Right hindlimb (tissue), 1 donor: ENCODE measurements at regions not wholly inside any gene's neighbourhood (a gene's known extent, or its start where the extent isn't known, plus 50 kb on each side); places are given as distances from the start of the nearest gene placed in this dataset.

Source experiments
- DNase-seq: peaks from one replicate; pipeline ENCODE4 v3.0.0-alpha.2; 2018

DNA sequence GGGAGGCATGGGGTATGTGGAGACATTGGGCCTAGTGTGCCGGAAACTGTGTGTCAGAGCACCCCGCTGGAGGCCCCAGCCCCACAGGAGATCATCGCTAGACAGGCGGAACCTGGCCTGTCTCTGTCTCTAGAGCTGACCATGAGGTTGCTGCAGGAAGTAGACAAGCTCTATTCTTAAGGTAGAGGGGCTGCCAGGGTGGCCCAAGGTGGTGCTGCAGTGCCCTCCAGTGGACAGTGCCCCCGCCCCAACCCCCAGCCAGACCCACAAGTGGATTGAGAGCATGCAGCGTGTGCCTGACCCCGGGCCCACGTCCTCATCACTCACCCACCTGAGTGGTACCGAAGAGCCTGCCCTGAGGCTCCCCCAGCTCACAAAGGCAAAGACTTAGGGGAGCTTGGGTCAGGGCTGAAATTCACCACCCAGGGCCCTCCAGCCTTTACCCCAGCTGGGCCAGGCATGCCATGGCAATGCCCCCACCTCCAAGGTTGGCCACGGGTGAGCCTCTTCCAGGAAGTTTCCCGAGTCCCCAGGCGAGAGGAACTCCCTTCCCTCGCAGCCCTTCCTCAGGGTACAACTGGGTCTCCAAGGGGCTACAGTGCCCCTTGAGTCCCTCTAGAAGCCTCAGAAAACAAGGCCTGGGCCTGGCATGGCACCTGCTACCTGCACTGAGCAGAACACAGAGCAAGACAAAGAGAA, 155.0 kb downstream of the TTC32 start:
- DNase-seq: peak; percentile 51

DNA sequence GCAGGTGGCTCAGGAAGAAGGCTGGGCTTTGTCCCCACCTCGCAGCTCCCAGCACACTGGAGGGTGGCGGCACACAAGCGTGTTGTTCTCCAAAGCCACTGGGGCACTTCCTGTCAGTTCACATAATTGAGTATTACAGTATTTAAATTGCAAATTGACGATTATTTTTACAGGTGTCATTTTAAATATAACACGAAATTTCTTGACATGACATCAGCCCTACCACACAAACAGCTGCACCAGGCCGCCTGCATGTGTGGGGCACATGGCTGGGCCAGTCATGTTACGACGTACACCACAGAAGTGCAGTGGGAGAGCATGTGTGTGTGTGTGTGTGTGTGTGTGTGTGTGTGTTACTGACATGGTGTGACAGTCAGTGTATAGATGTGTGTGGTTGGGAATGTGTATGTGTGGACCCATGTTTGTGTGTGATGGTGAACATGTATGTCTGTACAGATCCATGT, 155.6 kb downstream of the TTC32 start:
- DNase-seq: no peak

DNA sequence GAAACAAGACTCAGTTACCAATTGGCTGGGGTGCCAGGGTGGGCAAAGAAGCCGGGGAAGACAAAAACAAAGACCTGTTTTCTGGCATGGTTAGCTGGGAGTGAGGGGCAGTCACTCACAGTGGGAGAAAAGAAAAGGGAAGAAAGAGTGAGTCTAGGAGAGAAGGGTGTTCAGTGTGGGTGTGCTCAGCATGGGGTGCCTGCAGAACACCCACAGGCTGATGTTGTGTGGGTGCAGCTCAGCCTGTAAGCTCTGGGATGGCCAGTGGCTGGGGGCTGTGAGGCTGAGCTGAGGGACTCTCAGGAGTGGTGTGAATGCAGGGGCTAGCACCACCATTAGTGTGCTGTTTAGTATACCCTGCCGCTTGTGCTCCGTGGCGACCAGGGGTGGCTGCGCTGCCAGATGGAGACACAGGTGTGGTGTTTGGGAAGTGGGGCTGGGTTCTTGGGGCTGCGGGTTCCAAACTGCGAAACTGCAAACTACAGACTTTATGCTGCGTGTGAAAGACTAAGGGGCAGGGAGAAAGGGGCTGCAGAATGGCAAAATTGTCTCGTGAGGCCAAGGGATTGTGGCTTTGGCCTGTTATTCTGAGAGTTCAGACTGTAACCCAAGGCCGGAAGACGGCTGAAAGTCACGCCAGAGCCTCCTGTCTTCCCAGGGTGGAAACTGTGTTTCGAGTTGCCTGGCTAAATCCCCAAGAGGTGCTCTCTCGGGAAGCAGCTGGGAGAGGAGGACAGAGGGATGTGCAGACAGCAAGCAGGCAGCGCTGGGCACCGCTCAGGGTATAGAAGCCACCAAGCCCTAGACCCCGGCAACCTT, 156.3 kb downstream of the TTC32 start:
- no peak for DNase-seq

DNA sequence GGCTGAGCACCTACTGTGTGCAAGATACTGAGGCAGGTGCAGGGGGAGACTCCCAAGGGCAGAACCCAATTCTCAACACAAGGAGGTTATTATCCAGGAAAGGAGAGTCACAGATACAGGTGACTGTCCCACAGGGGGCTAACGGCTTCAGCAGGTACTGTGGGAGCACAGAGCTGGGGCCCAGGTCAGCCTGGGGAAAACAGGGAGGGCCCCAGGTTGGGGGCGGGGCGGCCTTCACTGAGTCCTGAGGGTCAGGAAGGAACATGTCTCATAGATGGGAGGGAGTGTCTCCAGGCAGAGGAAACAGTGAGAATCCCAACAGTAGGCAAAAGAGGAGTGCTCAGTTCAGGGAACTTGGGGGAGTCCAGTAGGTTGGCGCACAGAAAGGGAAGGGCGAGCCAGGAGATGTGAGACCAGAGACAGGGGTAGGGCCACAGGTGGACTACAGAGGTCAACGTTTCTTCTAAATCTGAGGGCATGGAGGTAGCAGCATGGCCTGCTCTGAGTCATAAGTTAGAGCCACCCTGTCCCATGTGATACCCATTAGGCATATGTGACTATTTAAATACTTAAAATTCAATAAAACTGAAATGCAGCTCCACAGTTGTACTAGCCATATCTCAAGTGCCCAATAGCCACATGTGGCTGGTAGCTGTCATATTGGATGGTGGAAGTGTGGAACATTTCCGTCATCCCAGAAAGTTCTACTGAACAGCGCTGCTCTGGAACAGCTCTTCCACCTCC, 157.2 kb downstream of the TTC32 start:
- no peak for DNase-seq

DNA sequence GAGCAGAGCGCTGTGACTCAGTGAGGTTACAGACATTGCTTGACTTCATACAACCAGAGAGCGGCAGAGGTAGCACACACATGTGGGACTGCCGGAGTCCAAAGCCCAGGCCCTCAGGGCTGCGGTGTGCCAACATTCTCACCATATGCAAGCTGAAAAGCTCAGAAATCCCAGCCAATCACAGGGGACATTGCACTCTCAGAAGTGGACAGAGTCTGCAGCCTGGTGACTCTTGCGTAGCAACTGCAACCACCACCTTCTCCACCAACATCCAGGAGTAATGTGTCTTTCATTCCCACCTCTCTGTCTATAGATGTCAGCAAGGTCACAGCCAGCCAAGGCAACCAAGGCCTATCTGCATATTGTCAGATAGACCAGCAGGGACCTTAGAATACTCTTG, 158.1 kb downstream of the TTC32 start:
- DNase-seq: no peak

DNA sequence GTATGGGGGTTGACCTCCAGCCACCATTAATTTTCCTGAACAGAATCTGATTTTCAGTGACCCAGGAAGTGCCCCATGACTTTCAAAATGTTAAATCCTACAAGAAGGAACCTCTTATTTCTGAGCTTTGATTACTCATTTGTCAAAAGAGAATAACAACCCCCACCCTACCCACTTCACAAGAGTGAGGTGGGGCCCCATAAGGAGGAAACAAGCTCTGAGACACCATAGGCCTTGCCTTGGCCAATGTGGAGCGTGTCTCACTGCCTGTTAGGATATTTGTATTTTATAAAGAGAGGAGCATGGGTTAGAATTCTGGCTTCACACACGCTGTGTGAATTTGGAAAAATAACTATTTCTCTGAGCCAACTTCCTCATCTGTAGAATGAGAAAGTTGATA, 158.9 kb downstream of the TTC32 start:
- DNase-seq: no peak

DNA sequence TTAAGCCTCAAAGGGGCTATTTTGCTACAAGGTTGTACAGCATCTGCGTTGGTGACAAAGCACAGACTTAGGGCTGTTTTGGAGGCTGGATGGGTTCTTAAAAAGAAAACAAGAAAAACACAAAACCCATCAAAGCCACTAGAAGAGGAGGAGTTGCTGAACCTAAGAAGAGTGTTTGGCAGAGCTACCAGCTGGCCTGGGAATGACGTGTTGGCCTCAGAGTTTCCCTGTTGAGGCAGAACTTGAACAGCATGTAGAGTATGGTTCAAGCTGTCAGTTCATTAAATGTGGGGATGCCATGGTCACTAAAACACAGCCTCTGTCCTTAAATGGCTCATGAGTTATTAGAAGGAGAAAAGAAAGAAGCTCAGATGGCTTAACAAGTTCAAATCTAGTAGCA, 162.5 kb downstream of the TTC32 start:
- DNase-seq: no peak

DNA sequence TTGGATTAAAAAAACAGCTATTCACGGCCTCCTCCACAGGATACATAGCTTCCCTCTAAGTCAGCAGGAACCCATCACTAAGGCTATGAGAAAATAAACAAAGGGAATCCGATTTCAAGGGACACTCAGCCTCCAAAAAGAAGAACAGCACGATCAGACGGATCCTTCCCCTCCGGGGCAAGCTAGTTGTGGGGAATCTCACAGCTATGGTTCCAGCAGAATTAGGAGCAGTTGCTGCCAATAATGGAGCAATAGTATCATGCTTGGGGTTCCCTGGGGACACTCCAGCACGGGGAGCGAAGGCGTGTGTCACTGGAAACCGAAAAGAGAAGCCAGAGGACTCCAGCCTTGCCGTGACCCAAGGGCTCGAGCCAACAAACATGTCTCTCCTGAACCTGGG, 163.1 kb downstream of the TTC32 start:
- DNase-seq: peak; percentile 61

DNA sequence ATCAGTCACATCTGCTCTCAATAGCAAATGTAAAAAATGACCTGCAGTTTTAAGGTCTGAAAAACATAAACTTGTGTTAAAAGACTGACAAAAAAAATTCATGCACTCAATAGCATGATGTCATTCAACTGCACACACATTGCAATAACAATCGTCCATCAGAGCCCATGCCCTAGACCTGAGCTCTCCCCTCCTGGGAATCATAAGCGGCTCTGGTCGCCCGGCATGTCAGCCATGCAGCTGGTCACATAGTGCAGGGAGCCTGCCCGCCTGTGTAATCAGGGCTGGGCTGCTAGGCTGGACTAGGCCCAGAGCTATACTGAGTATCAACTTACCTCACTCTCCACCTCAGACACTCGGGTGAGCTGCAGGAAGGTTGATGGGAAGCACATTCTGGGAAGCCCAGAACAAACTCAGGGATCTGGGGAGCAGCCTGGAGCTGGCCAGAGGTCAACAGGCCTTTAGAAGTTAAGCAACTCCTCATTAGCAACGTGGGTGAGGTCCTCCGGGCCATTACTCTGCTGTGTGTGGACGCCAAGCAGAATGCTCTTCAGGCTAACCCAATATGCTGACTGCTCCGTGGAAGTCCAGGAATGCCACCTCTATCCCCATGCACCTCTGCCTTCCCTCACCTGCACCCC, 165.5 kb downstream of the TTC32 start:
- peak; percentile 57 for DNase-seq

DNA sequence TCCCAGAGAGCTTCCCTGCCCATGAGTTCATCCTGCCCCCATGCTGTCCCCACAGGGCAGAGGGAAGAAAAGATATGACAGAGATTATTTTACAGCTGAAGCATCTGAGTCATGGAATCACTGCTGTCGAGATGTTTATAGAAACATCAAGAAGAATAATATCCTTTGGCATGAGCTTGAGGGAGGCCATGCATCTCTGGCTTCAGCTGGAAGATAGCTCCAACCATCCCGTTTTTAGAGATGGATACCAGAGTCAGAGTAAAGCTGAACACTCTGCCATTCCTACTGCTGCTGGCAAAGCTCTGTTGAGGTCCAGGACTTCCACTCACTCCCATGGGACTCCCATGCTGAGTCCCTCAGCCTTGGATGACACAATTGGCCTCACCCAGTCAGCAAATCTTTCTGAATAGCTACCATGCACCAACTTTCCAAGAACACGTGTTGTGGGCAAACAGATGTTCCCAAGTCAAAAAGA, 167.8 kb downstream of the TTC32 start:
- no peak for DNase-seq

DNA sequence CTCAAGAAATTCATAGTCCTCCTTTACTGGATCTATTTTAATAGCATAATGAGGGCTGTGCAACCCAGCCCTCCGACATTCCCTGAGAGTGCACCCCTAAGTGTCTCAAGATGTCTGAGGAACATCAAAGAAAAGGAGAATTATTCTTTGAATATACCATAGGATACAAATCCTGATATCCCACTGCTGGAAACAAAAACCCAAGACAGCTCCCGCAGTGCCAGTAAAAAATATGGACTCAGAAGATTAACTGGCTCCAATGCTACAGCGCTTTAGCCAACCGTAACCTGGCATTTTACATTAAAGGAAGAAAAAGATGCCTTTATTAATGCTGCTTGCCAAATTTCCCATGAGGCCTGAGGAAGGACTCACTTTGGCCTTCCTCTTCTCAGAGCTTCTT, 168.4 kb downstream of the TTC32 start:
- DNase-seq: no peak

DNA sequence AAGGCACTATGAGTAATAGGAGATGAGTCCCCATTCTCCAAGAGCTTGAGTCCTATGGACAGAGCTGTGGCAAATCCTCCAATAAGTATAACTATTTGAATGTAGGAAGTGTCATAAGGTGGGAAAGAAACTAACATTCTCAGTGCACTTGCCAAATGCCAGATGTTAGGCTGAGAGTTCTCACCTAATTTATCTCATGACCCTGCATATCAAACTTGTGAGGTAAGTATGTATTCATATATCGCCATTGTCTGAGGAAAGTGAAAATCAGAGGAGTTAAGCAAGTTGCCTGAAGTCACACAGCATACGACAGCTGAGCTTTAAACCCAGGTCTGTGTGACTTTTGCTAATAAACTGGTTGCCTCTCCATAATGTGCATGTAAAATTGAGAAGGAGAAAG, 169.5 kb downstream of the TTC32 start:
- DNase-seq: no peak

DNA sequence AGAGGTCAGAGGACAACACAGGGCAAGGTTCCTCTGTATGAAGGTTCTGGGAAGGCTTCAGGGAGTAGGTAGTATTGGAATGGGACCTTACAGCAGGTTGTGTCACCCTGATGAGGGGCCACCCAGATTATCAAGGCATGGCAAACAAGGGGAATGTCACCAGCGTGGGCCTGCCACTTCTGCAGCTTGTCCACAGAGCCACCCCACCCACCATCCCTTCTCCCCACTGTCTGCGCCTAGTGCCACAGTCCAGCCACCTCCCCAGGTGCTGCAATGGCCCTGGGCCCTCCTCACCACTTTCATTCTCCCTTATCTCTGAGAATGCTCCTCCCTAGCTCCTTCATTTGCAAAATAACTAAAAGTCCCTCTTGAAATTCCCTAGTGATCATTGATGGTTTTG, 170.3 kb downstream of the TTC32 start:
- DNase-seq: no peak

DNA sequence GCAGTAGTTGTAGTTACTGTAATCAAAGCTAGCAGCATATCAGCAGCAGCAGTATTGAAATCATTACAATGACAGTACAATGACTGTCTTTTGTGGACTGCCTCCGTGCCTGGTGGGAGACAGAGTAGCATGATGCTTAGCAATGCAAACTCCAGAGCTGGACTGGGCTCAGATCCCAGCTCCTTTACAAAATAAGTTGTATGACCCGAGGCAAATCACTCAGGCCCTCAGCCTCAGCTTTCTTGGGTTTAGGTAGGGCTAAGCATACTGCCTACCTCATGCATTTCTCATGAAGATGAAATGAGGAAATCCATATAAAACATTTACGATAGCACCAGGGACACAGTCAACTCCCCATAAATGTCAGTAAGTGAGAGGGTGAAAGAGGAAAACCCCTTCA, 170.7 kb downstream of the TTC32 start:
- no peak for DNase-seq

DNA sequence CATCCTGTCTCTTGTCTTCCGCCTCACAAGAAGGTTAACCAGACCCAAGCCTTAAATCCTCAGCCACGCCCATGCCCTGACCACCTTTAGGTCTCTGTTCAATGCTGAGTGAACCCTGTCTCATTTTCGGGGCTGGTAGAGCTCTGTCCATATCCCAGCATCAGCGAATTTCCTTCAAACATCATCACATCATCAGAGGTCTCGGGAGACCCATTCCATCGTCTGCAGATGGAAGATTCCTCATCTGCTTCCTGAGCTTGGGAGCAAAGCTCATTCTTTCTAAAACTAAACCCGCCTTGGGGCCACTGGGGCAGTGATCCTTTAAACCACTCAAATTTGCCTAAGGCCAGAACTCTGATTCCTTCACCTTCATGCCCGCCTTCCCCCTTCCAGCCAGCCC, 173.7 kb downstream of the TTC32 start:
- peak; percentile 60 for DNase-seq

DNA sequence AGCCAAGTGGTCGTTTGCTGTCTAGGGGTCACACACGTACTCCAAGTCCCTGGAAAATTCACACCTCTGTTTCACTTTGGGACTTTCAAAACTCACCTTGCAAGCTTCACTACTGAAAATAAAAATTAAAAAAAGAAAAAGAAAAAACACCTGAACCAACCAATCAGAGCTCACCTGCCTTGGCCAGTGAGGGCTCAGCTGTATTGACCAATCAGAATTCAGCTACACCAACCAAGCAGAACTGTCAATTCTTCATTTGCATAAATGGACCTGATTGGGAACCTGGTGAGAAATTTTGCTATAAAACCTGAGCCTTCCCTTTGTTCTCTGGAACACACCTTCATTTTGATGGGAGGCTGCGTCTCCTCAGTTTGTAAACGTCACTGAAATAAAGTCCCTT, 176.4 kb downstream of the TTC32 start:
- no peak for DNase-seq

DNA sequence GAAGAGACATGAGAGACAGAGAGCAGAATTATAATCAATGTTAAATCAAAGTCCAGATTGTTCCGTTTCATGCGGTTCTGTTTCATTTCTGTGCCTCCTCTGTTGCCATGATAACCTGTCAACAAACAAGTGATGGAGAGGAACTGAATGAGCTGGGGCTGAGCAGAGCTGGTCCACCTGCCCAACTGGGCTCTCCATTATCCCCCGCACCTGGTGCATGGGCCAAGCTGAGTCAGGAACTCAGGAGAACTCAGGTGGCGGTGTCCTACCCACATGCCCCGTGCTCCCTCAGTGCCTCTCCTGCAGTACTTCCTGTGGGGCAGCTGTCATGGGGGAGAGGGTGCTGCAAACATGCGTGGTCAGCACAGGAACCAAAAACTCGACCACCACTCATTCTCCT, 178.8 kb downstream of the TTC32 start:
- no peak for DNase-seq

DNA sequence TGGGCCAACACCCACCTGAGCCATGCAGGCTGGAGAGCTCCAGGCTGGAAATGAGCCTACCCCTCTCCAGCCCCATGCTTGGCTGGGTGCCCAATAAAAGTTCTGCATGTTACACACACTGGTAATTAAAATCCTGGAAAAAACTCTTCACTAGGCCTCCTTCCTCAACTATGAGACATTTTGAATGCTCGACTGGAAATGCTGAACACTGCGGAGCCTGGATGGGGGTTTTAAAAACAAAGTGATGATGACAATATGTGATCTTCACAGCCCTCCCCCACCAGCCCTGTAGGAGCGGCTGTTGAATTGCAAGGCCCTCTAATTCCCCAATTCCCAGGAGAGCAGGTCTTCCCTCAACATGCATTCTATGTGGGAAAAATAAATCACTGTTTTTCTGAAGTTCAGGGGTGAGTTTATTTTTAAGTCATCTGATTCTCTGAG, 179.2 kb downstream of the TTC32 start:
- DNase-seq: peak; percentile 68

DNA sequence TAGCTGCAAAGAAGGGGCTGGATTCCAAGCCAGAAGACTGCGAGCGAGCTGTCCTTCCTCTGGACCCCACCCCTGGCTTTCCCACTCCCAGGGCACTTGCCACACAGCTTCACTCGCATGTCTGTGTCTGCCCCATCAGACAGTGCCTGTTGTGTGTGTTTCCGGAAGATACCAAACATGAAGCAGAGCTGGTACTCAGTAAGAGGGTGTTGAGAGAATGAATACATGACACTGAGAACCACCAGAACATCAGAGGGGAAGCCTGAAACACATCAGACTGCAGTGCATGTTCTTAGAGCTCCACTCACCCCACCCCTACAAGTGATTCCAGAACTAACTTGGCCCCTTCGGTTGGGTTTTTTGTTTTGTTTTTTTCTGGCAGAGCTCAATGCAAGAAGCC, 181.5 kb downstream of the TTC32 start:
- DNase-seq: no peak

DNA sequence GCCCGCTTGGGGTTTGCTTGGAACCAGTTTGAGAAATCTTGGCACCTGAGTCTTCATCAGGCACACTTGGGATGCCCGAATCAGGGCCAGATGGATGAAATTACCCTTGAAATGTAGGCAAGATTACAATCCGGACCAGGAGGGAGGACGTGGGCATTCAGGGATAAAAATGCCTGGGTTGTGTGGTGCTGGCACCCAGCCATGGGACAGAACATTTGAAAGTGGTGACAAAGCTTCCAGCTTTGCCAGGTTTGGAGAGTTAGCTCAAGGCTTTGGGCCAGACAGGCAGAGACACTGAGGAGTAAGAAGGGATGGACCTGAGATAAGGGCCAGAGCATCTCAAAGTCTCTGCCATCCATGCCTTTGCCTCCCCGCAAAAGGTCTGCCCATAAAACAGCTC, 182.2 kb downstream of the TTC32 start:
- DNase-seq: no peak

DNA sequence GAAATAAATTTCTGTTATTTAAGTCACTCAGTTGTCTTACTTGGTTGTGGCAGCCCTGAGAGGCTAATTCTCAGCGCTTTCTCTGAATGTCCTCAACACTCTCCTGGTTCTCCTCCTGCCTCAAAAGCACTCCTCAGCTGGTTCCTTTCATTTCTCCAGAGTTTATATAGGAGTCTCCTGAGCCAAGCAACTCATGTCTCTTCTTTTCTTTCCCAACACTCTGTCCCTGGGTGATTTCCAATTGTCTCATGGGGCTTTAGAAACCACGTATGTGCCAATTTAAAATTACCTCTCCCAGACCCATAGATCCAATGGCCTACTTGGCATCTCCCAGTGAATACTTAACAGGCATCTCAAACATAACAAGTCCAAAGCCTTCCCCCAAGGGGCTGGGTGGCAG, 184.3 kb downstream of the TTC32 start:
- DNase-seq: no peak

DNA sequence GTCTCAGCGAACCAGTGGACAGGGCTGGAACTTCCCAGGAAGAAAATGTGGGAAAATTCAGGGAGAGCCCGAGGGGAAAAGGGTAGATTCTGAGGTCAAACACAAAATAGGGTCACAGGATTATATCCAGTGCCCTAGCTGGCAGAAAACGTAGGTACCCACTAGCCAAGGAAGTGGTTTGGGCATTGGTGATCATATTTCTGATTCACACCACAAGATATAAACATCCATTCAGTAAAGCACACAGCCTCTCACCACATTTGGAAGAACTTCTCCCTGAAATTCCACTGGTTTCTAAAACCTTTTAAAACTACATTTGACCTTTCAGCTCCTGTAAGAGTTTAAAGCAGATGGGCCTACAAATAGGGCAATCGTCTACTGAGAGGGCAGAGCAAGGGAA, 186.9 kb downstream of the TTC32 start:
- DNase-seq: no peak

DNA sequence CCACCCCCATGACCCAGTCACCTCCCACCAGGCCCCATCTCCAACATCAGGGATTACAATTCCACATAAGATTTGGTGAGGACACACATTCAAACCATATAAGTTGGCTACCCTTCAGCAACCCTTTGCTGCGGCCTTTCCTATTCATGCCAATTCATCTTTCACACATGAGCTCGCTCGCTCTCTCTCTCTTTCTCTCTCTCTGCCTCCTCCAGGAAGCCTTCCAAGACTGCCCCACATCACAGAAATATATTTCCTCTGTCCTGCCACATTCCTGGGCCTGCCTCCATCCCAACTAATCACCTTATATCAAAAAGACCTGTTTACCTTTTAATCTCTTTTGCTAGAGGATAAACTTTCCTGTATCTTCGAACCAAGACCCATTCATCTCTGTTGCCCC, 188.9 kb downstream of the TTC32 start:
- no peak for DNase-seq
